NAMALWA (cell line): ENCODE measurements at regions not wholly inside any gene's neighbourhood (a gene's known extent, or its start where the extent isn't known, plus 50 kb on each side); places are given as distances from the start of the nearest gene placed in this dataset.

Experiments
- DNase-seq: peaks from one replicate; pipeline ENCODE4 v3.0.0-alpha.2; 2015; ENCODE audit warnings: low spot score

GRCh38 chr2:138105358-138105757, 141.1 kb downstream of the HNMT start:
- no peak for DNase-seq

- no peak for DNase-seq
Measured at GRCh38 chr2:138106606-138107005, 142.3 kb downstream of the HNMT start.

- no peak for DNase-seq
Measured at GRCh38 chr2:138107288-138107687, 143.0 kb downstream of the HNMT start.

GRCh38 chr2:138110453-138111083, 146.3 kb downstream of the HNMT start:
- DNase-seq: no peak

GRCh38 chr2:138112536-138112935, 148.3 kb downstream of the HNMT start:
- no peak for DNase-seq

GRCh38 chr2:138113871-138114525, 149.7 kb downstream of the HNMT start:
- no peak for DNase-seq

GRCh38 chr2:138115666-138116065, 151.4 kb downstream of the HNMT start:
- DNase-seq: no peak

GRCh38 chr2:138116456-138116855, 152.2 kb downstream of the HNMT start:
- no peak for DNase-seq

GRCh38 chr2:138121666-138122661, 157.7 kb downstream of the HNMT start:
- no peak for DNase-seq

GRCh38 chr2:138122891-138123290, 158.6 kb downstream of the HNMT start:
- no peak for DNase-seq

- DNase-seq: no peak
Measured at GRCh38 chr2:138123741-138124140, 159.5 kb downstream of the HNMT start.

- DNase-seq: no peak
Measured at GRCh38 chr2:138124521-138124920, 160.2 kb downstream of the HNMT start.

GRCh38 chr2:138125306-138126288, 161.3 kb downstream of the HNMT start:
- DNase-seq: no peak

GRCh38 chr2:138132108-138132507, 167.8 kb downstream of the HNMT start:
- DNase-seq: no peak

GRCh38 chr2:138137949-138138348, 173.7 kb downstream of the HNMT start:
- no peak for DNase-seq

GRCh38 chr2:138147796-138148195, 183.5 kb downstream of the HNMT start:
- DNase-seq: no peak

- no peak for DNase-seq
Measured at GRCh38 chr2:138155304-138155703, 191.0 kb downstream of the HNMT start.

GRCh38 chr2:138157372-138157771, 193.1 kb downstream of the HNMT start:
- no peak for DNase-seq

- DNase-seq: no peak
Measured at GRCh38 chr2:138170485-138170884, 206.2 kb downstream of the HNMT start.

- DNase-seq: no peak
Measured at GRCh38 chr2:138171244-138171643, 207.0 kb downstream of the HNMT start.

- DNase-seq: no peak
Measured at GRCh38 chr2:138175066-138175465, 210.8 kb downstream of the HNMT start.
